ENCODE measurements at regions not wholly inside any gene's neighbourhood (a gene's known extent, or its start where the extent isn't known, plus 50 kb on each side); places are given as distances from the start of the nearest gene placed in this dataset.

GRCh38 chr17:5635949-5636348 lies 51.6 kb upstream of the NLRP1 start:
- Histone ChIP-seq H3K4me1 (replicated peaks) (no peaks in the 10 kb centered on the region), H3K27me3 (replicated peaks) (no peaks in the 10 kb centered on the region), H3K27ac (no peak overlapping the region), H3K9me3 (replicated peaks) (no peaks in the 10 kb centered on the region), H3K4me3 (no peak overlapping the region), H3K36me3 (no peaks in the 10 kb centered on the region)
- DNase-seq (ENCODE audit: low read depth in 1 of 2, low spot score in 2 of 2) = no peak

GRCh38 chr17:5638596-5638995 lies 54.3 kb upstream of the NLRP1 start:
- Histone ChIP-seq H3K36me3 (no peaks in the 10 kb centered on the region), H3K27ac (no peak overlapping the region), H3K4me3 (no peak overlapping the region), H3K27me3 (replicated peaks) (no peaks in the 10 kb centered on the region), H3K4me1 (replicated peaks) (no peaks in the 10 kb centered on the region), H3K9me3 (replicated peaks) (no peaks in the 10 kb centered on the region)
- DNase-seq (ENCODE audit: low read depth in 1 of 2, low spot score in 2 of 2) = no peak

GRCh38 chr17:5640726-5641125 lies 56.4 kb upstream of the NLRP1 start:
- Histone ChIP-seq H3K36me3 (no peaks in the 10 kb centered on the region), H3K27ac (no peak overlapping the region), H3K4me1 (replicated peaks) (no peaks in the 10 kb centered on the region), H3K27me3 (replicated peaks) (no peaks in the 10 kb centered on the region), H3K4me3 (no peak overlapping the region), H3K9me3 (replicated peaks) (no peaks in the 10 kb centered on the region)
- DNase-seq (ENCODE audit: low read depth in 1 of 2, low spot score in 2 of 2) = no peak

DNA sequence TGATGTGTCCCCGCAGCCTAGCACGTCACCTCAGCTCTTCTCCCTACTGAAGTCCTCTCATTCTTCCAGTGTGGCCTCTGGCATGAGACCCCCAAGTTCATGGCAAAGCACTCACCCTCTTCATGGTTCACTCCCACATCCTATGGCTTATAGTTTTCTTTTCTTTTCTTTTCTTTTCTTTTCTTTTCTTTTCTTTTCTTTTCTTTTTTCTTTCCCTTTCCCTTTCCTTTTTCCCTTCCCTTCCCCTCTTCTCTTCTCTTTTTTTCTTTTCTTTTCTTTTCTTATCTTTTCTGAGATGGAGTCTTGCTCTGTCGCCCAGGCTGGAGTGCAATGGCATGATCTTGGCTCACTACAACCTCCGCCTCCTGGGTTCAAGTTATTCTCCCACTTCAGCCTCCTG lies 58.4 kb upstream of the NLRP1 start:
- DNase-seq (ENCODE audit: low read depth in 1 of 2, low spot score in 2 of 2) = no peak
- Histone ChIP-seq H3K4me1 (replicated peaks) (no peaks in the 10 kb centered on the region), H3K27me3 (replicated peaks) (no peaks in the 10 kb centered on the region), H3K9me3 (replicated peaks) (no peaks in the 10 kb centered on the region), H3K36me3 (no peaks in the 10 kb centered on the region), H3K27ac (no peak overlapping the region), H3K4me3 (no peak overlapping the region)

DNA sequence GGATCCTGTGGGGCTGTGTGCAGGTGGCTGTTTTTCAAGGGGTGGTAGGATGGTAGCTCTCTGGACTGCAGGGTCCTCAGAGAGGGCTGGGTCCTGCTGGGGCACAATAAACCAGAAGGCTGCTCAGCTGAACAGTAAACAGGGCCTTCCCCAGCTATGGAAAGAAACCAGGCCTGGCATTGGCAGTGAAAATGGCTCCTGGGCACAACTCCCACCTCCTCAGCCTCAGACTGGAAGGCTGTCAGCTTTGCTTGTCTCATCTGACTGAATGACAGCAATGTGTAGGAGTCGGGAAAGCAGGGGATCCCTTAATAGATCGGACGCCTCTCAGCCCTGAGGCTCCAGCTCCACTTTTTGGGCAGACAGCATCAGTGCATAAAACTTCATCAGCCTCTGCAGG lies 59.8 kb upstream of the NLRP1 start:
- no peaks in the 10 kb centered on the region for H3K27me3 ChIP-seq (replicated peaks)
- no peaks in the 10 kb centered on the region for H3K36me3 ChIP-seq
- no peak for DNase-seq (ENCODE audit: low read depth in 1 of 2, low spot score in 2 of 2)
- H3K4me3 ChIP-seq = no peak overlapping the region
- H3K27ac ChIP-seq = no peak overlapping the region
- H3K9me3 ChIP-seq (replicated peaks) = no peaks in the 10 kb centered on the region
- H3K4me1 ChIP-seq (replicated peaks) = no peaks in the 10 kb centered on the region

DNA sequence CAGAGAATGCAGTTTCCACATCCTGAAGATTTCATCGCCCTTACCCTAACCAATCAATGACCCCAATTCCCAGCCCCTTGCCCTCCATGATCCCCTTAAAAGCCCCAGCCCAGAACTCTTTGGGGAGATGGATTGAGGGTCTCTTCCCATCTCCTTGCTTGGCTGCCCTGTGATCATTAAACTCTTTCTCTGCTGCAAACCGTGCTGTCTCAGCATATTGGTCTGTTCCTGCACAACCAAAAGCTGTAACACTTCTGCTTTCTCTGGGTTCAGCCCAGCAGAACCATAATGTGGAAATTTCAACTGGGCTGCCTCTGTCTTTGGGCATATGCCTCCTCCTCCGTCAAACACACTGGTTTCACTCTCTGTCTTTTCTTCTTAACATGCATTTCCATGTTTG lies 67.0 kb upstream of the NLRP1 start:
- Histone ChIP-seq H3K36me3 (no peaks in the 10 kb centered on the region), H3K4me1 (replicated peaks) (no peaks in the 10 kb centered on the region), H3K27me3 (replicated peaks) (no peaks in the 10 kb centered on the region), H3K9me3 (replicated peaks) (no peaks in the 10 kb centered on the region), H3K27ac (no peak overlapping the region), H3K4me3 (no peak overlapping the region)
- DNase-seq (ENCODE audit: low read depth in 1 of 2, low spot score in 2 of 2) = no peak

DNA sequence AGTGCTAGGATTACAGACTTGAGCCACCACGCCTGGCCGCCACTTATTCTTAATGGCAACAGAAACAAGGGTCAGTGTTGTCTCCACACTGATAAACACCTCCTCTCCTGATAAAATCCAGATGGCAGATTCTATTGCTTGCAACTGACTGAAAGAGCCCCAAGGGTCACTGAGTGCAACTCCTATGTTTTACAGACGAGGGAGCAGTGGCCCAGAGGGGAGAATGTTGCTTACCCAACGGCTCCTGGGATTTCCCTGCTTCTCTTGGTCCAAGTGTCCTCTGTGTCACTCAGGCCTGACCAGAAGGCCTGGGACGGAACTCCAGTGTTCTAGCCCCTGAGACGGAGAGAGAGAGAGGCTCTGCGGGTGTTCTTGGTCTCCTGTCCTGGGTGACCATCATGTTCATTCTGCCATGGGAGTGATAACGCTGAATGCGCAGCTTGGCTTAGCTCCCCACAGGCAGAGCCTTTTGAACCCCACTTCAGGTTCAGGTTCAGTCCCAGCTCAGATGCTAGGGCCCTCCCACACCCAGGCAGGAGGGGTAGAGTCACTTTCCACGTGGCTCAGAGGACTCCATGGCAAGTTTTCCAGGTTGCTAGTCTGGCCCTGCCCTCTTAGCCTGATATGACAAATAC lies 77.3 kb upstream of the NLRP1 start:
- Histone ChIP-seq H3K9me3 (replicated peaks) (no peaks in the 10 kb centered on the region), H3K4me3 (no peak overlapping the region), H3K36me3 (no peaks in the 10 kb centered on the region), H3K4me1 (replicated peaks) (no peaks in the 10 kb centered on the region), H3K27ac (no peak overlapping the region), H3K27me3 (replicated peaks) (no peaks in the 10 kb centered on the region)
- DNase-seq (ENCODE audit: low read depth in 1 of 2, low spot score in 2 of 2) = no peak

GRCh38 chr17:5662409-5663085 lies 78.2 kb upstream of the NLRP1 start:
- DNase-seq (ENCODE audit: low read depth in 1 of 2, low spot score in 2 of 2) = no peak
- H3K4me1 ChIP-seq (replicated peaks) = no peaks in the 10 kb centered on the region
- no peaks in the 10 kb centered on the region for H3K27me3 ChIP-seq (replicated peaks)
- H3K36me3 ChIP-seq = no peaks in the 10 kb centered on the region
- H3K4me3 ChIP-seq = no peak overlapping the region
- H3K9me3 ChIP-seq (replicated peaks) = no peaks in the 10 kb centered on the region
- no peak overlapping the region for H3K27ac ChIP-seq

DNA sequence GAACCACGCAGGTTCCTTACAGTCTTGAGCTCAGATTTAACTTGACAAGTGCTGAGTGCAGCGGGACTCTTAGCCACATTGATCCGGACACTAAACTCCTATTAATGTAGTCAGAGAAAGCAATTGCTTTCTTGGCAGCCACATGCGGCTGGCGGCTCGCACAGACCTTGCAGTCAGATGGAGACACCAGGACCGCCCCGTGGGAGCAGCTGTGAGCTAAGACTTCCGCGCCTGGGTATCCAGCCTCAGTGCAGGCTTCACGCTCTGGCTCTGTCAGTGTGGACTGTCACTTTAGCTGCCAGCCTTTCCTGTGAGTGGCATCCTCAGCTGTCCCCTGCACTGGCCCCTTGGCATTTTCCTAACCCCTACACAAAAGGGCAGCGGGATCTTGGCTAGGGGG lies 80.9 kb upstream of the NLRP1 start:
- no peak overlapping the region for H3K27ac ChIP-seq
- no peak overlapping the region for H3K4me3 ChIP-seq
- no peaks in the 10 kb centered on the region for H3K27me3 ChIP-seq (replicated peaks)
- H3K36me3 ChIP-seq = no peaks in the 10 kb centered on the region
- DNase-seq (ENCODE audit: low read depth in 1 of 2, low spot score in 2 of 2) = no peak
- no peaks in the 10 kb centered on the region for H3K4me1 ChIP-seq (replicated peaks)
- no peaks in the 10 kb centered on the region for H3K9me3 ChIP-seq (replicated peaks)

GRCh38 chr17:5667871-5668270 lies 83.6 kb upstream of the NLRP1 start:
- DNase-seq (ENCODE audit: low read depth in 1 of 2, low spot score in 2 of 2) = no peak
- Histone ChIP-seq H3K4me1 (replicated peaks) (no peaks in the 10 kb centered on the region), H3K36me3 (no peaks in the 10 kb centered on the region), H3K4me3 (no peak overlapping the region), H3K27me3 (replicated peaks) (no peaks in the 10 kb centered on the region), H3K27ac (no peak overlapping the region), H3K9me3 (replicated peaks) (no peaks in the 10 kb centered on the region)

- Histone ChIP-seq H3K27me3 (replicated peaks) (no peaks in the 10 kb centered on the region), H3K4me3 (no peak overlapping the region), H3K4me1 (replicated peaks) (no peaks in the 10 kb centered on the region), H3K36me3 (no peaks in the 10 kb centered on the region), H3K9me3 (replicated peaks) (no peaks in the 10 kb centered on the region), H3K27ac (no peak overlapping the region)
- no peak for DNase-seq (ENCODE audit: low read depth in 1 of 2, low spot score in 2 of 2)
Observed at GRCh38 chr17:5668557-5669138, 84.3 kb upstream of the NLRP1 start.

DNA sequence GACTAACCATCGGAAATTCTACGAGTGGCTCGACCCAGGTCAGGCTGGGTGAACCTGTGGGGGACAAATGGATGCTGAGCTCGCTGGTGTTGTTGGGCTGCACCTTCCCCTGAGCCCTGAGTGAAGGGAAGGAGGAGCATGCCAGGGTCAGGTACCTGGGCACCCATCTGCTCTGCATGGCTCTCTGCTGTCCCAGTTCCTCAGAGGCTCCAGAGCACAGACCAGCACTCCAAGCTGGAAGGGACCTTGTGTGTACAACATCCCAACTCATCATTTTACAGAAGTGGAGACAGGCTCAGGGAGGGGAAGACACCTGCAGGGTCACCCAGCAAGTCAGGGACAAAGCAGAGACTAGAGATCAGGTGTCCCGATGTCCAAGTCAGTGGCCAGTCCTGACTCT lies 84.9 kb upstream of the NLRP1 start:
- H3K9me3 ChIP-seq (replicated peaks) = no peaks in the 10 kb centered on the region
- no peaks in the 10 kb centered on the region for H3K4me1 ChIP-seq (replicated peaks)
- no peak overlapping the region for H3K4me3 ChIP-seq
- H3K27ac ChIP-seq = no peak overlapping the region
- no peaks in the 10 kb centered on the region for H3K36me3 ChIP-seq
- DNase-seq (ENCODE audit: low read depth in 1 of 2, low spot score in 2 of 2) = no peak
- H3K27me3 ChIP-seq (replicated peaks) = no peaks in the 10 kb centered on the region

DNA sequence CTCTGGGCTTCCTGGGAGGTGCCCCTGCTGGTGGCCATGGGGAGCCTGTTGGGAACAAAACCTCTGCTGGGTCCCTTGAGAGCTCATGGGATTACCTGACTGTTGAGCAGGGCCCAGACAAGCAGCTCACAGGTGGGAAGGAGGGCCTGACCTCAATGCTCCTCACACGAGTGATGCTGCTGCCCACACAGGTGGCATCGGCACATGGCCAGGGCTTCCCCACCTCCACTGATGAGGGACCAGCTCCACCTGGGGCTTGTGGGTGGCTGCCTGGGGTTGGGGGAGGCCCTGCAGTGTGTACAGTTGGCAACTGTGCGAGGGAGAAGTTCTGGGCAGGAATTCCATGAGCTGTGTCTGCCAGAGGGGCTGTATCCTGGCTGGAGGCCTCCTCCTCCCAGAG lies 87.8 kb upstream of the NLRP1 start:
- H3K9me3 ChIP-seq (replicated peaks) = no peaks in the 10 kb centered on the region
- H3K27ac ChIP-seq = no peak overlapping the region
- no peaks in the 10 kb centered on the region for H3K4me1 ChIP-seq (replicated peaks)
- no peak for DNase-seq (ENCODE audit: low read depth in 1 of 2, low spot score in 2 of 2)
- H3K36me3 ChIP-seq = no peaks in the 10 kb centered on the region
- no peaks in the 10 kb centered on the region for H3K27me3 ChIP-seq (replicated peaks)
- no peak overlapping the region for H3K4me3 ChIP-seq

DNA sequence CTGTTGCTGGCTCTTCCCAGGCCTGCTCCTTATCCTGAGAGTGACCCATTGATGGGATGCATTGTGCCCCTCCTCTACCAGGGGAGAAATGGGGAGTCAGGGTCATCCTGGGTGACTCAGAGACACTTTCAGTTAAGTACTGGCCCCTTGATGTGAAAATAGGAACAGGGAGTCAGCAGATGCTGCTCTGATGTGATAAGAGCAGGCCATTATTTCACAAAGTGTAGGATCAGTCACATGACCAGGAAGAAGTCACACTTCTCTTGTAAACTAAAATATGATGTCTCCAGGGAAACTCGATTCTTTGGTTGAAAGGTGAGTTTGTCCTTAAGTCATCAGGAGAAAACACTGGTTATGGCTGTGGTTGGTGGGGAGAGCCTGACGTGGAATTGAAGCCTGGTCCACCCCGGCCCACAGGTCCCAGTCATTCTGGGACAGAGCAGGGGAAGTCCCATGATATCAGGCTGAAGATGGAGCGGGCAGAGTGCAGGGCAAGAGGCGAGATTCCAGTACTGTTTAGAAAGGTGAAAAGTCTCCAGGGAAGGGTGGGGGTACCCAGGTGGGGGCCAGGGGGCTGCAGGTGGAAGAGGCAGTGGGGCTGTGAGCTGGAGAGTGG lies 88.6 kb upstream of the NLRP1 start:
- DNase-seq (ENCODE audit: low read depth in 1 of 2, low spot score in 2 of 2) = no peak
- Histone ChIP-seq H3K9me3 (replicated peaks) (no peaks in the 10 kb centered on the region), H3K27ac (no peak overlapping the region), H3K27me3 (replicated peaks) (no peaks in the 10 kb centered on the region), H3K4me1 (replicated peaks) (no peaks in the 10 kb centered on the region), H3K4me3 (no peak overlapping the region), H3K36me3 (no peaks in the 10 kb centered on the region)
